ENCODE measurements at regions not wholly inside any gene's neighbourhood (a gene's known extent, or its start where the extent isn't known, plus 50 kb on each side); places are given as distances from the start of the nearest gene placed in this dataset.

DNA sequence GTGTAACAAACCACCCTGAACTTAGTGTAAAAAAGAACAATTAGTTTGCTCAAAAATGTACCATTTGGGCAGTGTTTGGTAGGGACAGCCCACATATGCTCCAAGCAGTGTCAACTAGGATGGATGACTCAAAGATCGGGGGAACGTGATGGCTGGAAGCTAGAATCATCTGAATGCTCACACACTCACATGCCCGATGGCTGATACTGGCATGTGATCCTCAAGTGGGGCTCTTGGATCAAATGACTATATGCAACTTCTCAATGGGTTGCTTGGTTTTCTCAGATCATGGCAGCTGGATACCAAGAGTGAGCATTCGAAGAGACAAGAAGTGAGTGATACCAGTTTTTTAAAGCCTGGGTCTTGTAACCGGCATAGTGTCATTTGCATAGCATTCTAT, 335.9 kb upstream of the KCNMB2 start:
- Histone ChIP-seq H3K9me3 (replicated peaks; ENCODE audit: control insufficient read depth, insufficient read depth, low read length) (no peaks in the 10 kb centered on the region), H3K79me2 (ENCODE audit: control insufficient read depth, insufficient read depth, low read length) (no peaks in the 10 kb centered on the region), H3K9ac (replicated peaks; ENCODE audit: extremely low read depth, insufficient read depth, low read length) (no peak overlapping the region), H4K20me1 (replicated peaks; ENCODE audit: control insufficient read depth, extremely low read depth, insufficient read depth, low read length) (no peaks in the 10 kb centered on the region), H2AFZ (ENCODE audit: low read depth, low read length) (no peak overlapping the region), H3K4me2 (ENCODE audit: insufficient read depth, low read length) (no peak overlapping the region), H3K36me3 (ENCODE audit: control insufficient read depth in 2 of 2, extremely low read depth in 1 of 2, insufficient read depth in 2 of 2, low read length in 2 of 2) (no peaks in the 10 kb centered on the region), H3K27ac (ENCODE audit: insufficient read depth, low read depth, low read length) (no peak overlapping the region), H3K4me3 (replicated peaks in 1 of 3; ENCODE audit: insufficient read depth in 1 of 3, low read depth in 1 of 3, low read length in 3 of 3) (no peak overlapping the region), H3K4me1 (ENCODE audit: control insufficient read depth, extremely low read depth, insufficient read depth, low read length) (peaks cover 14% of the 10 kb centered on the region), H3K9me1 (replicated peaks; ENCODE audit: control insufficient read depth, extremely low read depth, insufficient read depth, low read length) (no peaks in the 10 kb centered on the region), H3K27me3 (ENCODE audit: control insufficient read depth in 2 of 2, insufficient read depth in 2 of 2, low read length in 2 of 2) (no peaks in the 10 kb centered on the region)
- no TSS peak for BruUV-seq (replicated peaks)
- FAIRE-seq: no peak
- intact Hi-C loops (cut with micrococcal nuclease): no loop called here
- ChIA-PET CTCF (no interaction called here), POLR2A (no interaction called here)
- no peak for DNase-seq (ENCODE audit: low read depth, low spot score)
- TF ChIP-seq GATA2 (IDR thresholded peaks at IDR 0.05; ENCODE audit: insufficient read depth, insufficient read length, low read depth, low read length) (no peak), MAX (IDR thresholded peaks at IDR 0.05; ENCODE audit: insufficient read depth, insufficient read length) (no peak), MYC (IDR thresholded peaks at IDR 0.05; ENCODE audit: low read depth, low read length) (no peak), EZH2 (IDR thresholded peaks at IDR 0.05; ENCODE audit: borderline replicate concordance, low read depth, low read length, severe bottlenecking) (no peak)
- TF ChIP-seq, protein P1, sequence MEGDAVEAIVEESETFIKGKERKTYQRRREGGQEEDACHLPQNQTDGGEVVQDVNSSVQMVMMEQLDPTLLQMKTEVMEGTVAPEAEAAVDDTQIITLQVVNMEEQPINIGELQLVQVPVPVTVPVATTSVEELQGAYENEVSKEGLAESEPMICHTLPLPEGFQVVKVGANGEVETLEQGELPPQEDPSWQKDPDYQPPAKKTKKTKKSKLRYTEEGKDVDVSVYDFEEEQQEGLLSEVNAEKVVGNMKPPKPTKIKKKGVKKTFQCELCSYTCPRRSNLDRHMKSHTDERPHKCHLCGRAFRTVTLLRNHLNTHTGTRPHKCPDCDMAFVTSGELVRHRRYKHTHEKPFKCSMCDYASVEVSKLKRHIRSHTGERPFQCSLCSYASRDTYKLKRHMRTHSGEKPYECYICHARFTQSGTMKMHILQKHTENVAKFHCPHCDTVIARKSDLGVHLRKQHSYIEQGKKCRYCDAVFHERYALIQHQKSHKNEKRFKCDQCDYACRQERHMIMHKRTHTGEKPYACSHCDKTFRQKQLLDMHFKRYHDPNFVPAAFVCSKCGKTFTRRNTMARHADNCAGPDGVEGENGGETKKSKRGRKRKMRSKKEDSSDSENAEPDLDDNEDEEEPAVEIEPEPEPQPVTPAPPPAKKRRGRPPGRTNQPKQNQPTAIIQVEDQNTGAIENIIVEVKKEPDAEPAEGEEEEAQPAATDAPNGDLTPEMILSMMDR (IDR thresholded peaks at IDR 0.05; ENCODE audit: extremely low read depth in 1 of 2, insufficient read depth in 1 of 2, low read depth in 1 of 2, low read length in 2 of 2): no peak
- dilution Hi-C loops (cut with MboI; ENCODE audit: extremely low pct_ligation_motif_present, low sequenced_read_pairs): no loop called here

DNA sequence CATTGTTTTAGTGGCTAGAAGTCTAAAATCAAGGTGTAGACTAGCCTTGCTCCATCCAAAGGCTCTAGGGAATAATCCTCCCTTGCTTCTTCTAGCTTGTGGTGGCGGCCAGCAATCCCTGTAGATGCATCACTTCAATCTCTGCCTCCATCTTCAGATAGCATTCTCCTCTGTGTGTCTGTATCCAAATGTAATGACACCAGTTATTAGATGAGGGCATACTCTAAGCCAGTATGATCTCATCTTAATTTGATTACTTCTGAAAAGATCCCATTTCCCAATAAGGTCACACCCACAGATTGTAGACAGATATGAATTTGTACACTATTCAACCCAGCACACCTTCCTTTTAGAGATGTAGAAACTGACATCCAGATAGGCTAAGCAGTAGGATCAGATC, 334.5 kb upstream of the KCNMB2 start:
- ChIA-PET CTCF (no interaction called here), POLR2A (no interaction called here)
- FAIRE-seq: no peak
- H3K27ac ChIP-seq (ENCODE audit: insufficient read depth, low read depth, low read length): peak overlapping the region; percentile 28
- H3K9me1 ChIP-seq (replicated peaks; ENCODE audit: control insufficient read depth, extremely low read depth, insufficient read depth, low read length): no peaks in the 10 kb centered on the region
- no TSS peak for BruUV-seq (replicated peaks)
- DNase-seq (ENCODE audit: low read depth, low spot score): no peak
- no peaks in the 10 kb centered on the region for H3K79me2 ChIP-seq (ENCODE audit: control insufficient read depth, insufficient read depth, low read length)
- H3K27me3 ChIP-seq (ENCODE audit: control insufficient read depth in 2 of 2, insufficient read depth in 2 of 2, low read length in 2 of 2): no peaks in the 10 kb centered on the region
- peak overlapping the region; percentile 32 for H3K4me2 ChIP-seq (ENCODE audit: insufficient read depth, low read length)
- H3K9me3 ChIP-seq (replicated peaks; ENCODE audit: control insufficient read depth, insufficient read depth, low read length): no peaks in the 10 kb centered on the region
- peaks cover 14% of the 10 kb centered on the region for H3K4me1 ChIP-seq (ENCODE audit: control insufficient read depth, extremely low read depth, insufficient read depth, low read length)
- H3K4me3 ChIP-seq (replicated peaks in 1 of 3; ENCODE audit: insufficient read depth in 1 of 3, low read depth in 1 of 3, low read length in 3 of 3): no peak overlapping the region
- H3K9ac ChIP-seq (replicated peaks; ENCODE audit: extremely low read depth, insufficient read depth, low read length): no peak overlapping the region
- TF ChIP-seq MAX (IDR thresholded peaks at IDR 0.05; ENCODE audit: insufficient read depth, insufficient read length) (no peak), GATA2 (IDR thresholded peaks at IDR 0.05; ENCODE audit: insufficient read depth, insufficient read length, low read depth, low read length) (no peak), POLR2A (IDR thresholded peaks at IDR 0.05; ENCODE audit: low read depth, low read length) (no peak), MYC (IDR thresholded peaks at IDR 0.05; ENCODE audit: low read depth, low read length) (no peak), FOS (IDR thresholded peaks at IDR 0.05; ENCODE audit: borderline replicate concordance, insufficient read depth, low read length) (no peak), JUN (IDR thresholded peaks at IDR 0.05; ENCODE audit: borderline replicate concordance, insufficient read depth, insufficient read length, low read depth) (no peak), POLR2AphosphoS5 (IDR thresholded peaks at IDR 0.05; ENCODE audit: insufficient read depth, low read depth, low read length) (no peak), EZH2 (IDR thresholded peaks at IDR 0.05; ENCODE audit: borderline replicate concordance, low read depth, low read length, severe bottlenecking) (no peak)
- TF ChIP-seq, protein P1 (IDR thresholded peaks at IDR 0.05; ENCODE audit: extremely low read depth in 1 of 2, insufficient read depth in 1 of 2, low read depth in 1 of 2, low read length in 2 of 2): no peak
- intact Hi-C loops (cut with micrococcal nuclease): loop anchor here (1.0 to 2.0 kb wide), 3 partner anchors 31 to 53 kb away; no protein-coding TSS in a partner anchor
- dilution Hi-C loops (cut with MboI; ENCODE audit: extremely low pct_ligation_motif_present, low sequenced_read_pairs): no loop called here
- H4K20me1 ChIP-seq (replicated peaks; ENCODE audit: control insufficient read depth, extremely low read depth, insufficient read depth, low read length): no peaks in the 10 kb centered on the region
- no peaks in the 10 kb centered on the region for H3K36me3 ChIP-seq (ENCODE audit: control insufficient read depth in 2 of 2, extremely low read depth in 1 of 2, insufficient read depth in 2 of 2, low read length in 2 of 2)
- H2AFZ ChIP-seq (ENCODE audit: low read depth, low read length): no peak overlapping the region
